ENCODE measurements at regions not wholly inside any gene's neighbourhood (a gene's known extent, or its start where the extent isn't known, plus 50 kb on each side); places are given as distances from the start of the nearest gene placed in this dataset.

GRCh38 chr6:93081901-93082300 lies 337.5 kb downstream of the EPHA7 start:
- TF ChIP-seq CTCF (IDR thresholded peaks at IDR 0.05; ENCODE audit: insufficient read depth, low read length, poor library complexity, severe bottlenecking), result no peak
- Histone ChIP-seq H3K27me3 (replicated peaks; ENCODE audit: control insufficient read depth, insufficient read depth, low read length) (no peaks in the 10 kb centered on the region), H3K36me3 (ENCODE audit: control insufficient read depth, insufficient read depth, low read length) (no peaks in the 10 kb centered on the region), H3K4me3 (replicated peaks; ENCODE audit: low read depth, low read length) (no peak overlapping the region)
- DNase-seq (ENCODE audit: extremely low read depth, insufficient read length), result no peak

- DNase-seq (ENCODE audit: extremely low read depth, insufficient read length), result no peak
- H3K4me3 ChIP-seq (replicated peaks; ENCODE audit: low read depth, low read length), result no peak overlapping the region
These were observed 340.3 kb downstream of the EPHA7 start for GRCh38 chr6:93079061-93079460.

GRCh38 chr6:93073811-93074210 lies 345.5 kb downstream of the EPHA7 start:
- DNase-seq (ENCODE audit: extremely low read depth, insufficient read length), result no peak
- H3K27me3 ChIP-seq (replicated peaks; ENCODE audit: control insufficient read depth, insufficient read depth, low read length), result no peaks in the 10 kb centered on the region
- TF ChIP-seq CTCF (IDR thresholded peaks at IDR 0.05; ENCODE audit: insufficient read depth, low read length, poor library complexity, severe bottlenecking), result no peak
- H3K36me3 ChIP-seq (ENCODE audit: control insufficient read depth, insufficient read depth, low read length), result no peaks in the 10 kb centered on the region
- H3K4me3 ChIP-seq (replicated peaks; ENCODE audit: low read depth, low read length), result no peak overlapping the region

More at GRCh38 chr6:93079061-93079460, 340.3 kb downstream of the EPHA7 start:
- TF ChIP-seq CTCF (IDR thresholded peaks at IDR 0.05; ENCODE audit: insufficient read depth, low read length, poor library complexity, severe bottlenecking), result no peak
- Histone ChIP-seq H3K27me3 (replicated peaks; ENCODE audit: control insufficient read depth, insufficient read depth, low read length) (no peaks in the 10 kb centered on the region), H3K36me3 (ENCODE audit: control insufficient read depth, insufficient read depth, low read length) (no peaks in the 10 kb centered on the region)

- H3K36me3 ChIP-seq (ENCODE audit: control insufficient read depth, insufficient read depth, low read length), result no peaks in the 10 kb centered on the region
These were observed 349.5 kb downstream of the EPHA7 start for GRCh38 chr6:93069856-93070255.

GRCh38 chr6:93059911-93060310 lies 359.4 kb downstream of the EPHA7 start:
- Histone ChIP-seq H3K27me3 (replicated peaks; ENCODE audit: control insufficient read depth, insufficient read depth, low read length) (no peaks in the 10 kb centered on the region), H3K4me3 (replicated peaks; ENCODE audit: low read depth, low read length) (no peak overlapping the region), H3K36me3 (ENCODE audit: control insufficient read depth, insufficient read depth, low read length) (no peaks in the 10 kb centered on the region)
- no peak for DNase-seq (ENCODE audit: extremely low read depth, insufficient read length)
- TF ChIP-seq CTCF (IDR thresholded peaks at IDR 0.05; ENCODE audit: insufficient read depth, low read length, poor library complexity, severe bottlenecking), result no peak

More at GRCh38 chr6:93069856-93070255, 349.5 kb downstream of the EPHA7 start:
- no peak for DNase-seq (ENCODE audit: extremely low read depth, insufficient read length)
- H3K27me3 ChIP-seq (replicated peaks; ENCODE audit: control insufficient read depth, insufficient read depth, low read length), result no peaks in the 10 kb centered on the region
- TF ChIP-seq CTCF (IDR thresholded peaks at IDR 0.05; ENCODE audit: insufficient read depth, low read length, poor library complexity, severe bottlenecking), result no peak
- H3K4me3 ChIP-seq (replicated peaks; ENCODE audit: low read depth, low read length), result no peak overlapping the region

- DNase-seq (ENCODE audit: extremely low read depth, insufficient read length), result no peak
- Histone ChIP-seq H3K27me3 (replicated peaks; ENCODE audit: control insufficient read depth, insufficient read depth, low read length) (no peaks in the 10 kb centered on the region), H3K4me3 (replicated peaks; ENCODE audit: low read depth, low read length) (no peak overlapping the region), H3K36me3 (ENCODE audit: control insufficient read depth, insufficient read depth, low read length) (no peaks in the 10 kb centered on the region)
- no peak for TF ChIP-seq CTCF (IDR thresholded peaks at IDR 0.05; ENCODE audit: insufficient read depth, low read length, poor library complexity, severe bottlenecking)
These were observed 361.8 kb downstream of the EPHA7 start for GRCh38 chr6:93057584-93057983.
